RWPE2 (cell line): ENCODE measurements at regions not wholly inside any gene's neighbourhood (a gene's known extent, or its start where the extent isn't known, plus 50 kb on each side); places are given as distances from the start of the nearest gene placed in this dataset.

ENCODE experiments used
- ATAC-seq: fragments of 200-7000 bp; cut with Tn5 transposase; 3 replicates; pipeline ENCODE4 v1.9.1; 2021; ENCODE audit warnings: low read depth
- DNase-seq: peaks from one replicate; pipeline ENCODE4 v3.0.0-alpha.2; 2020; ENCODE audit warnings: low spot score
- H3K27ac ChIP-seq: fragments of 450-650 bp; 2 replicates; pipeline ENCODE4 v1.5.1; 2017; ENCODE audit warnings: mild to moderate bottlenecking; ENCODE audit not compliant: poor library complexity, severe bottlenecking
- H3K27me3 ChIP-seq: fragments of 250-450 bp; sonication (Bioruptor Pico); 2 replicates; pipeline ENCODE4 v1.5.1; 2021; ENCODE audit warnings: mild to moderate bottlenecking, moderate library complexity; ENCODE audit not compliant: insufficient read depth, poor library complexity, severe bottlenecking
- H3K36me3 ChIP-seq: fragments of 250-450 bp; sonication (Bioruptor Pico); 2 replicates; pipeline ENCODE4 v1.5.1; 2020; ENCODE audit warnings: low read depth, mild to moderate bottlenecking, moderate library complexity
- H3K4me1 ChIP-seq: fragments of 250-450 bp; sonication (Bioruptor Pico); 2 replicates; pipeline ENCODE4 v1.5.1; 2021; ENCODE audit warnings: mild to moderate bottlenecking, moderate library complexity; ENCODE audit not compliant: insufficient read depth, poor library complexity, severe bottlenecking
- H3K4me3 ChIP-seq: fragments of 250-450 bp; sonication (Bioruptor Pico); 2 replicates; pipeline ENCODE4 v1.5.1; 2021; ENCODE audit warnings: mild to moderate bottlenecking, moderate library complexity; ENCODE audit not compliant: severe bottlenecking
- H3K9me3 ChIP-seq: fragments of 250-450 bp; sonication (Bioruptor Pico); 2 replicates; pipeline ENCODE4 v1.5.1; 2021; ENCODE audit warnings: mild to moderate bottlenecking, moderate library complexity; ENCODE audit not compliant: severe bottlenecking
- TF ChIP-seq, protein P1 (sequence below): fragments of 450-650 bp; IDR thresholded peaks from one replicate; pipeline ENCODE4 v1.5.1; 2017; ENCODE audit warnings: mild to moderate bottlenecking, moderate library complexity; ENCODE audit not compliant: poor library complexity, severe bottlenecking

DNA sequence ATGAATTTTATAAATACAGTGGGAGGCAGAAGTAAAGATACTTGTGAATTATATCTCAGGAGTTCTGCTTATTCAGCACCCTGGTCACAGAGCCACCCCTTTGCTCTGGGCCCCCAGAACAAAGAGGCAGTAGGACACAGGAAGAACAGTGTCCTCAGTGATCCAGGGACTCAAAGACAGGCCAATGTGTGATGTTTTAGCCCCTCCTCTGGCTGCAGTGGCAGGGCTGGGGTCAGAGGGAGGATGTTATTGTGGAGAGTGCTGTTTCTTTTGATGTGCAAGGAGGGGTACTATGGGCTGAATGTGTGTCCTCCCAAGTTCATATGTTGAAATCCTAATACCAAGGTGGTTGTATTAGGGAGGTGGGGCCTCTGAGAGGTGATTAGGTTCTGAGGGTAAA is 74.1 kb upstream of the MAP3K7 start:
- TF ChIP-seq, protein P1, sequence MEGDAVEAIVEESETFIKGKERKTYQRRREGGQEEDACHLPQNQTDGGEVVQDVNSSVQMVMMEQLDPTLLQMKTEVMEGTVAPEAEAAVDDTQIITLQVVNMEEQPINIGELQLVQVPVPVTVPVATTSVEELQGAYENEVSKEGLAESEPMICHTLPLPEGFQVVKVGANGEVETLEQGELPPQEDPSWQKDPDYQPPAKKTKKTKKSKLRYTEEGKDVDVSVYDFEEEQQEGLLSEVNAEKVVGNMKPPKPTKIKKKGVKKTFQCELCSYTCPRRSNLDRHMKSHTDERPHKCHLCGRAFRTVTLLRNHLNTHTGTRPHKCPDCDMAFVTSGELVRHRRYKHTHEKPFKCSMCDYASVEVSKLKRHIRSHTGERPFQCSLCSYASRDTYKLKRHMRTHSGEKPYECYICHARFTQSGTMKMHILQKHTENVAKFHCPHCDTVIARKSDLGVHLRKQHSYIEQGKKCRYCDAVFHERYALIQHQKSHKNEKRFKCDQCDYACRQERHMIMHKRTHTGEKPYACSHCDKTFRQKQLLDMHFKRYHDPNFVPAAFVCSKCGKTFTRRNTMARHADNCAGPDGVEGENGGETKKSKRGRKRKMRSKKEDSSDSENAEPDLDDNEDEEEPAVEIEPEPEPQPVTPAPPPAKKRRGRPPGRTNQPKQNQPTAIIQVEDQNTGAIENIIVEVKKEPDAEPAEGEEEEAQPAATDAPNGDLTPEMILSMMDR: no peak
- ATAC-seq: no peak

DNA sequence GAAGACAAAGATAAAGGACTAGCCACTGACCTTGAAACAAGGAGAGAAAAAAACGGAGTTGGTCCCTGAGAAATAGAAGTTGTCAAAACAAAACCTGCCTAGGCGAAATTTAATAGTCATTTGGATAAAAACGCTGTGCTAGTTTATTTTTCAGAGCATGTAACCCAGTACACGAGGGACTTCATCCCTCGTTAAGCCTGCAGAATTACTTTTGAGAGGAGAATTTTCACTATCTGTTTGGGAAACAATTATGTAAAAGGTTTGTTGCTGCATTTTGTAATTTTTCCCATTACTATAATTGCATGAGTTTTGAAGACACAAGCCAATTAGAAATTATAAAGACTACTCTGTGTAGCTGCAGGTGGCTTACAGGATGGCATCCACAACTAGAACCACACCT is 71.6 kb upstream of the MAP3K7 start:
- Histone ChIP-seq H3K27me3 (peaks cover 7% of the 10 kb centered on the region), H3K36me3 (no peaks in the 10 kb centered on the region), H3K9me3 (no peaks in the 10 kb centered on the region), H3K27ac (no peak overlapping the region), H3K4me1 (no peaks in the 10 kb centered on the region), H3K4me3 (no peak overlapping the region)
- TF ChIP-seq, protein P1: no peak
- DNase-seq (no peak), ATAC-seq (no peak)

More for the DNA sequence above, 74.1 kb upstream of the MAP3K7 start:
- no peak overlapping the region for H3K4me3 ChIP-seq
- no peak overlapping the region for H3K27ac ChIP-seq
- no peaks in the 10 kb centered on the region for H3K9me3 ChIP-seq
- no peaks in the 10 kb centered on the region for H3K4me1 ChIP-seq
- peaks cover 7% of the 10 kb centered on the region for H3K27me3 ChIP-seq
- H3K36me3 ChIP-seq: no peaks in the 10 kb centered on the region
- no peak for DNase-seq

DNA sequence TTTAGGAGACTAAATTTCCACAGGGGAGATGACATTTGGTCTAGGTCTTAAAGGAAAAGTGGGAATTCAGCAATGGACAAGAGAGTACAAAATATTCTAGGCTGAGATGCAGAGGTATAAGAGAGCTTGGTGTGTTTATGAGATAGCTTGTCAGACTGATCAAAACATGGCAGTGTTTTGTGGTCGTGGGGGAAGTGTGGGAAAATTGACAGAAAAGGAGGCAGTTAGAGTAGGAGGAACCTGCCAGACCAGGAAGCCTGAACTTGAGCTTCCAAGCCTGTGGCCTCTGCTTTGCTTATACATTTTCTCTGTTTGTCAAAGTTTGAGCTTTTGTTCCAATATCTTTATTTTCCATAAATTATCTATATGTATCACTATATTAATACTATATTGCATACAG is 69.5 kb upstream of the MAP3K7 start:
- H3K4me3 ChIP-seq: no peak overlapping the region
- H3K9me3 ChIP-seq: no peaks in the 10 kb centered on the region
- TF ChIP-seq, protein P1: no peak
- H3K36me3 ChIP-seq: no peaks in the 10 kb centered on the region
- H3K4me1 ChIP-seq: no peaks in the 10 kb centered on the region
- no peak overlapping the region for H3K27ac ChIP-seq
- DNase-seq (no peak), ATAC-seq (no peak)
- H3K27me3 ChIP-seq: peaks cover 7% of the 10 kb centered on the region

DNA sequence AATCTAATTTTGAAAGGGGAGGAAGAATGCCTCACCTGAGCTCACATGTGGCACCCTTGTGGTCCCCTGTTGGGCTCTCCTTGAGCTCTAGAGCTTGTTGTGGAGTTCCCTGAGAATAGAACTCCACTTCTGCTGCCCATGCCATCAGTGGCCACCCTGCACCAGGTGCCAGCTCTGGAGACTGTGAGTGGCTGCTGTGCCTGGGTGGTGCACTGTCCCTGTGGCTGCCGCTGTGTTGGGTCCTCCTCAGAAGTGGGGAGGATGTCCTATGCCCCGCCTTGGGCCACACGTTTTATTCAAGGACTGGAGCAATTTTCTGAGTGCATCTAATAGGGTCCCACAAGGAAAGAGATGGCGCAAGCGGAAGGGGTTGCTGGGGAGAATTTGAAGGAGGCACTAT is 67.9 kb upstream of the MAP3K7 start:
- Histone ChIP-seq H3K4me3 (no peak overlapping the region), H3K4me1 (no peaks in the 10 kb centered on the region), H3K9me3 (no peaks in the 10 kb centered on the region), H3K36me3 (no peaks in the 10 kb centered on the region), H3K27ac (no peak overlapping the region), H3K27me3 (peaks cover 7% of the 10 kb centered on the region)
- DNase-seq: no peak
- TF ChIP-seq, protein P1: no peak
- ATAC-seq: no peak

DNA sequence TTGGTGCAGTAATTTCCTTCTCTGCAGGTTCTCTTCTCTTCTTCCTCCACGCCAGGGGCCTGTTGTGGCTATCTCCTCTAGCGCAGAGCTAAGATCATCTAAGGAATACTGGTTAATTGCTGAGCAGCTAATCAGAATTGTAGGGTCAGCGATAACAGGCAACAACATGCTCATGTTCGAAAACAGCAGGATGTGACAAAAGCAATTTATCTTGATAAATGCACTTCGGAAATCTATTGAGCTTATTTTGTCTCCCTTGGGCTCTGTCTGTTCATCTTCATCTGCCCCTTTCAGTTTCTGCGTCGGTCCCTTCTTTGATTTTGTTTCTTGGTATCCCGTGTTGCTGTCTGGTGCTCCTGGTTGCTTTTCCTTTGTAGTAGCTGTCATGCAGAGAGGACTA is 67.3 kb upstream of the MAP3K7 start:
- TF ChIP-seq, protein P1: no peak
- H3K4me1 ChIP-seq: no peaks in the 10 kb centered on the region
- no peak for ATAC-seq
- no peak for DNase-seq
- no peak overlapping the region for H3K27ac ChIP-seq
- H3K4me3 ChIP-seq: no peak overlapping the region
- no peaks in the 10 kb centered on the region for H3K9me3 ChIP-seq
- H3K27me3 ChIP-seq: peaks cover 7% of the 10 kb centered on the region
- no peaks in the 10 kb centered on the region for H3K36me3 ChIP-seq
